Keratinocyte (primary cell): ENCODE measurements at regions not wholly inside any gene's neighbourhood (a gene's known extent, or its start where the extent isn't known, plus 50 kb on each side); places are given as distances from the start of the nearest gene placed in this dataset.

Experiments used
- EZH2 ChIP-seq: IDR thresholded peaks from one replicate; pipeline ENCODE4 v1.6.1; 2012; ENCODE audit warnings: inconsistent platforms, mild to moderate bottlenecking, low read length, moderate library complexity
- TF ChIP-seq, protein P1 (sequence below), 3 experiments: IDR thresholded peaks in 1 of 3; conservative IDR thresholded peaks in 1 of 3; optimal IDR thresholded peaks in 1 of 3; 2 replicates in 2 of 3; 3 replicates in 1 of 3; pipeline versions ENCODE3 to v1.5.1; 2011; ENCODE audit warnings: low read length in 3 of 3, mild to moderate bottlenecking in 3 of 3, moderate library complexity in 2 of 3, control low read depth in 1 of 3, inconsistent platforms in 1 of 3; ENCODE audit not compliant: insufficient read depth in 2 of 3; ENCODE audit errors: extremely low read depth in 1 of 3

DNA sequence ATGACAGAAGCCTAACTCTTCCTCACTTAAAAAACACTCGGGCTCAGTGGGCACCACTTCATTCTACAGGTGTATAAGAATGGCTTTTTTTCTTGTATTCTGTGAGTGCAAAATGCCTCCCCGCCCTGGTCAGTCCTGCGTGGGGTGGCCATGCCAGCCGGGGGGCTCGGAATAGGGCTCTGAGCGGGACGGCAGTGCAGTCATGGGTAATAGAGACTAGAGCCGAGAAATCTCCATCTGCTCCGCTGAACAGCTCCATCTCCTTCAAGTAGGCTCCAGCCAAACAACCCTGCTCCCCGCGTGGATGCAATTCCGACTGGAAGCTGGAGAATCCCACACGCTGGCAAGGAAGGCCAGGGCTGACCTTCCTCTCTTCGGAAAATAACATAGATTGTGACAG, 317.0 kb upstream of the IRX4 start:
- no peak for TF ChIP-seq EZH2
- TF ChIP-seq, protein P1, sequence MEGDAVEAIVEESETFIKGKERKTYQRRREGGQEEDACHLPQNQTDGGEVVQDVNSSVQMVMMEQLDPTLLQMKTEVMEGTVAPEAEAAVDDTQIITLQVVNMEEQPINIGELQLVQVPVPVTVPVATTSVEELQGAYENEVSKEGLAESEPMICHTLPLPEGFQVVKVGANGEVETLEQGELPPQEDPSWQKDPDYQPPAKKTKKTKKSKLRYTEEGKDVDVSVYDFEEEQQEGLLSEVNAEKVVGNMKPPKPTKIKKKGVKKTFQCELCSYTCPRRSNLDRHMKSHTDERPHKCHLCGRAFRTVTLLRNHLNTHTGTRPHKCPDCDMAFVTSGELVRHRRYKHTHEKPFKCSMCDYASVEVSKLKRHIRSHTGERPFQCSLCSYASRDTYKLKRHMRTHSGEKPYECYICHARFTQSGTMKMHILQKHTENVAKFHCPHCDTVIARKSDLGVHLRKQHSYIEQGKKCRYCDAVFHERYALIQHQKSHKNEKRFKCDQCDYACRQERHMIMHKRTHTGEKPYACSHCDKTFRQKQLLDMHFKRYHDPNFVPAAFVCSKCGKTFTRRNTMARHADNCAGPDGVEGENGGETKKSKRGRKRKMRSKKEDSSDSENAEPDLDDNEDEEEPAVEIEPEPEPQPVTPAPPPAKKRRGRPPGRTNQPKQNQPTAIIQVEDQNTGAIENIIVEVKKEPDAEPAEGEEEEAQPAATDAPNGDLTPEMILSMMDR (optimal IDR thresholded peaks at IDR 0.05 in 1 of 3, IDR thresholded peaks at IDR 0.05 in 1 of 3, conservative IDR thresholded peaks at IDR 0.05 in 1 of 3; ENCODE audit: extremely low read depth in 1 of 3, insufficient read depth in 2 of 3, low read length in 3 of 3) = no peak
